Large intestine (tissue), 3 donors: ENCODE measurements at regions not wholly inside any gene's neighbourhood (a gene's known extent, or its start where the extent isn't known, plus 50 kb on each side); places are given as distances from the start of the nearest gene placed in this dataset.

ENCODE experiments used
- DNase-seq, 2 donors: peaks; one replicate each; pipeline versions ENCODE4 v3.0.0 to v3.0.0-alpha.2; 2013
- H3K27ac ChIP-seq: one replicate; pipeline ENCODE4 v1.5.1; 2013; ENCODE audit warnings: low read length
- H3K27me3 ChIP-seq: 2 replicates; pipeline ENCODE4 v1.6.1; 2013; ENCODE audit warnings: low read length; ENCODE audit not compliant: control insufficient read depth, insufficient read depth
- H3K36me3 ChIP-seq: 2 replicates; pipeline ENCODE4 v1.6.1; 2013; ENCODE audit warnings: low read length; ENCODE audit not compliant: control insufficient read depth, insufficient read depth
- H3K4me1 ChIP-seq: one replicate; pipeline ENCODE4 v1.6.1; 2013; ENCODE audit warnings: low read length; ENCODE audit not compliant: control insufficient read depth, insufficient read depth
- H3K4me3 ChIP-seq: one replicate; pipeline ENCODE4 v1.5.1; 2013; ENCODE audit warnings: low read length
- H3K9me3 ChIP-seq: one replicate; pipeline ENCODE4 v1.6.1; 2013; ENCODE audit warnings: mild to moderate bottlenecking, low read depth, low read length, moderate library complexity; ENCODE audit not compliant: control insufficient read depth
- WGBS: methylation state at CpG from one replicate; pipeline ENCODE4 v1.1.5; 2013; ENCODE audit warnings: low lambda C conversion rate; ENCODE audit not compliant: insufficient coverage; 5-methylcytosine and 5-hydroxymethylcytosine counted together

- whole genome bisulfite sequencing, result 86% methylated on average over 1 of the region's 13 CpGs
- no peaks in the 10 kb centered on the region for H3K4me1 ChIP-seq
- H3K27ac ChIP-seq, result no peak overlapping the region
- no peaks in the 10 kb centered on the region for H3K36me3 ChIP-seq
- DNase-seq, result no peak
- no peaks in the 10 kb centered on the region for H3K27me3 ChIP-seq
- H3K4me3 ChIP-seq, result no peak overlapping the region
- H3K9me3 ChIP-seq, result no peaks in the 10 kb centered on the region
Measured at GRCh38 chr18:78664048-78664447, 315.6 kb upstream of the SALL3 start.

DNA sequence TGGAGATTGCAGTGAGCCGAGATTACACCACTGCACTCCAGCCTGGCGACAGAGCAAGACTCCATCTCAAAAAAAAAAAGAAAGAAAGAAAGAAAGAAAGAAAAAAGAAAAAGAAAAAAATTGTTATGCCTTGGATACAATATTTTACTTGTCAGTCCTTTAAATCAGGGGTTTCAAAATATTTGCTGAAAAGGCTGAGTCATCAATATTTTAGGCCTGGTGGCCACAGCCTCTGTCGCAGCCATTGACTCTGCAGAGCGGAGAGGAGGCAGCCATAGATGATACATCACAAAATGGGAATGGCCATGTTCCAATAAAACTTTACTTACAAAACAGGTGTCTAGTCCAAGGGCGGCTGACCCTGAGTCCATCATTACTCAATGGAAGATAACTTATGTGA is 314.8 kb upstream of the SALL3 start:
- Histone ChIP-seq H3K4me3 (no peak overlapping the region), H3K36me3 (no peaks in the 10 kb centered on the region), H3K27ac (no peak overlapping the region), H3K27me3 (no peaks in the 10 kb centered on the region), H3K9me3 (no peaks in the 10 kb centered on the region), H3K4me1 (no peaks in the 10 kb centered on the region)
- DNase-seq, result no peak
- 96% methylated on average over 2 of the region's 5 CpGs for WGBS

DNA sequence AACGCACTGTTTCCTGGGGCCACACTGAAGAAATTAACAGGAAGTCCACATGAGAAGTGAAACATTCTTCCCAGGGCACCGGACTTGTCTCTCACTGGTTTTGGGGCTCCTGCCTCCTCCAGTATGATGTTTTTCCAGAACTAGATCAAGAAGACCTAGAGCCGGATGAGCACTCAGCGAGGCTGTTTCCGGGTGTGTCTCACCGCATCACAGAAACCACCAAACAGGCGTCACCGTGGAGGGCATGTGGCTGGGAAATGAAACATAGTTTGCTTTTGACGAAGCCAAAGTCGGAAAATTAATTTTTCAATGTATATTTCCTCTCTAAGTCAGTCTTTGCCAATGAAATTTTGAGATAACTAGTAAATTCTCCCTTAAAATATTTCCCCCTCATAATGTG is 314.0 kb upstream of the SALL3 start:
- Histone ChIP-seq H3K4me1 (no peaks in the 10 kb centered on the region), H3K4me3 (no peak overlapping the region), H3K27ac (no peak overlapping the region), H3K27me3 (no peaks in the 10 kb centered on the region), H3K36me3 (no peaks in the 10 kb centered on the region), H3K9me3 (no peaks in the 10 kb centered on the region)
- no peak for DNase-seq
- 100% methylated on average over 1 of the region's 10 CpGs for WGBS

- Histone ChIP-seq H3K9me3 (no peaks in the 10 kb centered on the region), H3K27me3 (no peaks in the 10 kb centered on the region), H3K27ac (no peak overlapping the region), H3K4me1 (no peaks in the 10 kb centered on the region), H3K36me3 (no peaks in the 10 kb centered on the region), H3K4me3 (no peak overlapping the region)
- WGBS, result 87% methylated on average over 3 of the region's 13 CpGs
- DNase-seq, result no peak
Measured at GRCh38 chr18:78666666-78667335, 312.8 kb upstream of the SALL3 start.

GRCh38 chr18:78670778-78671391 is 308.7 kb upstream of the SALL3 start:
- no CpG with 5 or more reads among the region's 14 CpGs for WGBS
- Histone ChIP-seq H3K9me3 (no peaks in the 10 kb centered on the region), H3K27me3 (no peaks in the 10 kb centered on the region), H3K4me3 (no peak overlapping the region), H3K27ac (no peak overlapping the region), H3K4me1 (no peaks in the 10 kb centered on the region), H3K36me3 (no peaks in the 10 kb centered on the region)
- DNase-seq, result peak in 1 of 2 donors; percentile 34

DNA sequence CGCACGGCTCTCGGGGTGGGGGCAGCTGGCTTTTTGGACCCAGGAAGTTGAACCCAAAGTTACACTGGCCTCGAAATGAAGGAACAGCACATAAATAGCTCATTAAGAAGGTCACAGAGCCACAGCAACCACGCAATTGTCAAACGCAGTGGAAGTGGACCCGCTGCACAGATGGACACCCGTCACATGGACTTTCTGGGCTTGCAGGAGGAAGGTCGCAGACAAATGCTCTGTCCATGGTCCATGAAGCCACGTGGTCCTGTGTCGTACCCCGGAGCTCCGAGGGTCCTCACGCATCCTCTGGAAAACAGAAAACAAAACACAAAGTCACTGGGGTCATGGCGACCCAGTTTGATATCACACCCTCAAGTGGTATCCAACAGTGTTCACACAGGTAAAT is 308.1 kb upstream of the SALL3 start:
- no peaks in the 10 kb centered on the region for H3K4me1 ChIP-seq
- H3K27me3 ChIP-seq, result no peaks in the 10 kb centered on the region
- no CpG with 5 or more reads among the region's 15 CpGs for WGBS
- H3K36me3 ChIP-seq, result no peaks in the 10 kb centered on the region
- H3K4me3 ChIP-seq, result no peak overlapping the region
- DNase-seq, result no peak
- H3K27ac ChIP-seq, result no peak overlapping the region
- no peaks in the 10 kb centered on the region for H3K9me3 ChIP-seq

- no peak for DNase-seq
- H3K9me3 ChIP-seq, result no peaks in the 10 kb centered on the region
- H3K4me3 ChIP-seq, result no peak overlapping the region
- no peaks in the 10 kb centered on the region for H3K4me1 ChIP-seq
- no CpG with 5 or more reads among the region's 21 CpGs for WGBS
- no peaks in the 10 kb centered on the region for H3K27me3 ChIP-seq
- H3K27ac ChIP-seq, result no peak overlapping the region
- no peaks in the 10 kb centered on the region for H3K36me3 ChIP-seq
Measured at GRCh38 chr18:78672862-78673446, 306.7 kb upstream of the SALL3 start.

GRCh38 chr18:78673516-78674321 is 305.9 kb upstream of the SALL3 start:
- no peaks in the 10 kb centered on the region for H3K9me3 ChIP-seq
- no peaks in the 10 kb centered on the region for H3K27me3 ChIP-seq
- H3K27ac ChIP-seq, result no peak overlapping the region
- H3K4me1 ChIP-seq, result no peaks in the 10 kb centered on the region
- no CpG with 5 or more reads among the region's 19 CpGs for WGBS
- no peak for DNase-seq
- H3K4me3 ChIP-seq, result no peak overlapping the region
- H3K36me3 ChIP-seq, result no peaks in the 10 kb centered on the region

GRCh38 chr18:78675231-78675630 is 304.4 kb upstream of the SALL3 start:
- WGBS, result no CpG with 5 or more reads among the region's 8 CpGs
- Histone ChIP-seq H3K27me3 (no peaks in the 10 kb centered on the region), H3K27ac (no peak overlapping the region)

GRCh38 chr18:78676622-78677482 is 302.8 kb upstream of the SALL3 start:
- no peaks in the 10 kb centered on the region for H3K27me3 ChIP-seq
- no CpG with 5 or more reads among the region's 19 CpGs for WGBS

More at GRCh38 chr18:78675231-78675630, 304.4 kb upstream of the SALL3 start:
- Histone ChIP-seq H3K4me1 (no peaks in the 10 kb centered on the region), H3K36me3 (no peaks in the 10 kb centered on the region), H3K4me3 (no peak overlapping the region), H3K9me3 (no peaks in the 10 kb centered on the region)
- no peak for DNase-seq

More at GRCh38 chr18:78676622-78677482, 302.8 kb upstream of the SALL3 start:
- no peaks in the 10 kb centered on the region for H3K36me3 ChIP-seq
- H3K9me3 ChIP-seq, result no peaks in the 10 kb centered on the region
- H3K4me1 ChIP-seq, result no peaks in the 10 kb centered on the region
- no peak overlapping the region for H3K27ac ChIP-seq
- no peak overlapping the region for H3K4me3 ChIP-seq
- no peak for DNase-seq
